HG03354 (cell line): ENCODE measurements at regions not wholly inside any gene's neighbourhood (a gene's known extent, or its start where the extent isn't known, plus 50 kb on each side); places are given as distances from the start of the nearest gene placed in this dataset.
"Not testable (repeated sequence)": the region's sequence is repeated elsewhere in the genome, so short reads cannot be mapped to it uniquely, and the experiment has no call there.

Experiments used
- ATAC-seq: cut with Tn5 transposase; IDR thresholded peaks from one replicate; pipeline ENCODE4 v1.9.1; 2021; ENCODE audit warnings: mild to moderate bottlenecking; ENCODE audit not compliant: unreplicated experiment, poor library complexity, severe bottlenecking

DNA sequence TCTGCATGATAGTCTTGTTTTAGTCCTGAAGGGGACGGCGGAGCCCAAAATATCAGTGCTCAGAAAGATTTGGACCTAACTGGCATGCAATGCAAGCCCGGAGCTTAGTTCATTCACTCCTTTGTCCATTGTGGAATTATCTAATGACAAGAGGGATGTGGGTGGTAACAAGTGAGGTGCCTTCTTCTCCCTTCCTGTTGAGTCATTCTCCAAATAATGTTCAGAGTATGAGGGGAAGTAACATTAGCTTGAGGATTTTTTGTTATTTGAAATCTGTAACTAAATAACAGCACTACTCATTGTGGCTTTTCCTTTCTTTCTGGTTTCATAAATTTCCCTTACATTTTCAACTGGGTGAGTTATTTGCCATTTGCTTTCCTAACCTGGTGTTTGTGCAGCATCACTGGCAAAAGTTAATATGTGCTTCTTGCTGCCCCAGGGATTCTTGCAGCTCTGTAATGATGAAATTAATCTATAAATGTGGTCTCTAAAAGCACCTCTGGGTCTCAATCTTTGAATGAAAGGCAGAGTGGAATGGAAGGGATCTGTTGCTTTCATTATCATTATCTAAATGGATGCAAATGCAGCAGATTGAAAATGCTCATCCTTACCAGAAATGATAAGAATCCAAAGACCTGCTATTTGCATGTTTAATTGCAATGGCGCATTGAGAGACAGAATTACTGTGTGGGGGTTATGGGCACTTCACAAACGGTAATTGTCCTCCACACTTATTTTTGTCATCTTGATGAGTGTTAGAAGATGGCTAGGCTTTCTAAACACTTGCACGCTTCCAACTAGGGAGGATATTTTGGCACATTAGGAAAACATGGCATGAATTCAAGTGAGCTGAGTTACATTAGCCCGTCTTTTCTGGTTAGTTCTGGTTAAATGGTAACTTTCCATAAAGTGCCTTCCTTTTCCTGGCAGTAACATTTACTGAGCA, 89.9 kb upstream of the MITF start:
- ATAC-seq: no peak

DNA sequence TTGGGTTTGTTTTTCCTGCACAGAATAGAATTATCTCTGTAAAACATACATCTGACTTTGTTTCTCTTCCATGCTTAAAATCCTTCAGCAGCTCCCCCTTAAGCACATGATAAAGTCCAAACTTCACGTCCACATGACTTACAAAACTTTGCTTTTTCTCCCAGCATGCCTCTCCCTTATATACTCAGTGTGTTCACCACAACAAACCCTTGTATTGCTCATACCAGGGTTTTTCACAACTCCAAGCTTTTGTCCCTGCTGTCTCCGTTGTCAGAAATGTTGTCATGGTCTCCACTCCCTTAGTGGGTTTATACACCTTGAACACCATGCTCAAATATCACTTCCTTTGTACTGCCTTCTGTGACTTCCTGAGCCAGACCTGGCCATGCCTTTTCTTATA, 91.1 kb upstream of the MITF start:
- no peak for ATAC-seq

DNA sequence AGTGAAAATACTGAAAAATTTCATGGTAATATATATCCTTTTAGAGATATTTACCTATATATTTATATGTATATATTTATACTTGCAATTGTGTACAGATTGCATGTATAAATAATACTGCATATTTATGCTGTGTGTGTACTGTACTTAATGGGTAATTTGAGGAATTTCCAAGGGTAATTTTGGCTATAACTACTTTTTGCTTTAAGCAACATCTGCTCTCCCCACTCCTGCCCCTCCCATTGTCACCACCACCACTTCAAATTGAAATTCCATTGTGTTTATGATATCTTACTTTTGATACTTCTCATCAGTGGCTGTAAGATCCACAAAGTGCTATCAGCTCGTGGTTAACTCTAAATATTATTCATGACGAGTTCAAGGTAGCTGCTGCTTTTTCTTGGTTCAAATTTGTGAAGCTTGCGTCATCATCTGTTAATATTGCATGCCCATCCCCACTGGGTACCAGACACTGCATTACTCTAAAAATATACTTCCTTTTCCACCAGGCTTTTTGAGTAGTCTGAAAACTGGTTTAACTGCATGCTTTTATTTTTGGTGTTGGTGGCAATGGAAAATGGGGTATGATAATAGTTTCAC, 91.7 kb upstream of the MITF start:
- ATAC-seq: no peak

DNA sequence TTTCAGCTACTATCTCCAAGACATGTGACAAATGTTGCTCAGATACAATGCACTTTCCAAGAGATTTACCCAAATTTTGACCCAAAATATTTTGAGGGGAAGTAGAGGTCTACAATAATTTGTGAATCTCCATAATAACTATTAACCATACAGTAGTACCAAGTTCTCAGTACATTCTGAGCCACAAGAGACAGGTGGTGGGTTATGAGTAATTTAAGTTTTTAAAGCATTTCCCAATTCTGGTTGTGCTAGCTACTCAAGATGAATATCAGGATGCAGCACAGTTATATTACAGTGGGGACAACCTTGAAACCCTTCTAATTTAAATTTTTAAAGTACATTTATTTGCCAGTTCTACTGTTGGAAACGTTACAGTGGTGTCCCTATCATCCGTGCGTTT, 92.2 kb upstream of the MITF start:
- no peak for ATAC-seq

DNA sequence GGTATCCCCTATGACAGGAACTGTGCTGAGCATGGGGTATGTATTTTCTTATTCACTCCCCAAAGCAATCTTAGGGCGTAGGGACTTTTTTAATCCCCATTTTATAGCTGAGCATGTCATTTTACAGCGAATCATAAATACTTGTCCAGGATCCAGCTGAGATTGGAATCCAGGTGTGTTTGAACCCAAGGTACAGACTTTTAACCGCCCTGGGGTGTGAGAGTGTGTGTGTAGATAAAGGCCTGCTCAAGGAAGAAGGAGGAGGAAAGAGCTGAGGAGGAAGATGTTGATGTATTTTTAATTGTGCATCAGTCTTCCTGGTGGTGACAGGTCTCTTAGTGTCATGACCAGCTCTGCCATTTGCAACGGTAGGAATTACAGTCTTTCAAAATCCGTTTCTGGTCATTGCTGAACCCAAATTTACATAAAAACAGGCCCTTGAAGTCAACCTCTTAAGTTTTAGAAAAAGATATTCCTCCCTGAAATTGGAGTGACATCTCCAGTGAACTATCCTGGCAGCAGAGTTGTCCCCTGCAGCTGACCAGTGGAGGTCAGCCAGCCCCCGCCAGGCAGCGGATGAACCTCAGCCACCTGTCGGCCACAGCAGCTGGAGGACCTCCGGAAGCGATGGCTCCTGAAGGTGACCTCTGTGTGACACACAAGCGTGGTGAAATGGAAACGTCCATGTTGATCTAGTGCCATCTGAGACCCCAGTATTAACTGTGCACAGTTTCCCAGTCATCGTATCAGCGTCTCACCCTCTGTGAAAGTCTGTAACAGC, 92.8 kb upstream of the MITF start:
- ATAC-seq: no peak

DNA sequence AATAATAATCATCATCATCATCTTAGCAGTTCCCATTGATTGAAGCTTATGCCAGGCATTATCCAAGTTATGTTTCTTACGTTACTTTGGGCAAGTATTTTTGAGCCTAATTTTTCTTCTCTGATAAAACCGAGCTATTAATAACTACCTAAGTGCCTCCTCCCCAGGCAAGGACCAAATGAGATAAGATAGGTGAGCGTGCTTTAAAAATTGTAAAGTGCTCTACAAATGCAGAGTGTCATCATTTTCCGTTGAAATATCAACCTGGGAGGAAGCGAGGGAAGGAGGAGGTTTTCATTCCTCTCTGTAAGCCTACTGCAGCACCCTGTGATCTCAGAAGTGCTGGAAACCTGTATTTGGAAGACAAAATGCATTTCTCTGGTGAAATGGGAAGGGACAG, 96.7 kb upstream of the MITF start:
- ATAC-seq: no peak

DNA sequence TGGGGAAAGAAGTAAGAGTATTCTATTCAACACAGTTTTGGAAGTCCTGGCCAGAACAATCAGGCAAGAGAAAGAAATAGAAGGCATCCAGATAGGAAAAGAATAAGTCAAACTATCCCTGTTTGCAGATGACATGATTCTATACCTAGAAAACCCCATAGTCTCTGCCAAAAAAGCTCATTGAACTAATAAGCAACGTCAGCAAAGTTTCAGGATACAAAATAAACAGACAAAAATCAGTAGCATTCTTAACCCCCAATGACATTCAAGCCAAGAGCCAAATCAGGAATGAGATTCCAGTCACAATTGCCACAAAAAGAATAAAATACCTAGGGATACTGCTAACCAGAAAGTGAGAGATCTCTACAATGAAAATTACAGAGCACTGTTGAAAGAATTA, 99.4 kb upstream of the MITF start:
- ATAC-seq: no peak

DNA sequence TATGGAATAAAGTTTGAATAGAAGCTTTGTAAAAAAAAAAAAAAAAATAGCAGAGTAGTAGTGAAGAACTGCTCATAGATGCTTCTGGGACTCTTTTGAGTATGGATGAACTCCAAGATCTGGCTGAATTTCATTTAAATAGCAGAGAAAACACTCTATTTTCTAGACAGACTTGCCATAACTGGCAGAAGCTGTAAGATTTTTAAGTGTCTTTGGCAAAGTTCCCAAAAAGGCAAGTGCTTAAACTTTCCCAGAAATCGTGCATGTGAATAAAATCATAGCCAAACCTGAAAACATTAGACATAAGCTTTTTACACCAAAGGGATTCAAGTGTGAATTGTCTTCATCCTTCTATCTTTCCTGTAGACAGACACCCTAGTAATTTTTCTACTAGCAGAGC, 110.3 kb upstream of the MITF start:
- ATAC-seq: no peak

DNA sequence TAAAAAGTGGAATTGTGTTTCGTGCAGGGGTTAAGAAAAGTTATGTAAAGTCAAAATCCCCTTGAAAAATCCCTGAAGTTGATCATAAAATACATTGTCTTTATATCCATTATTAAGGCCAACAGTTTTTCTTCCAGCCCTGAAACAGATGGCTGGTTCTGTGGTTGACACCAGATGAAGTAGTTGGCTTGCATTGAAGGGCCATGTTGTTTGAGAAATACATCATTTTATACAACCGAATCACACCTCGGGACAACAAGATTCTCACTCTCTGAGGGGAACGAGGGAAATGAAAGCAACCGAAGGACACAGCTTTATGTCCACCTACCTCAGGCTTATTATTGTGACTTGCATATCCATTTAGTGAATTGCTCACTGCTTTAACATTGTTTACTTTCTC, 126.0 kb upstream of the MITF start:
- ATAC-seq: no peak

DNA sequence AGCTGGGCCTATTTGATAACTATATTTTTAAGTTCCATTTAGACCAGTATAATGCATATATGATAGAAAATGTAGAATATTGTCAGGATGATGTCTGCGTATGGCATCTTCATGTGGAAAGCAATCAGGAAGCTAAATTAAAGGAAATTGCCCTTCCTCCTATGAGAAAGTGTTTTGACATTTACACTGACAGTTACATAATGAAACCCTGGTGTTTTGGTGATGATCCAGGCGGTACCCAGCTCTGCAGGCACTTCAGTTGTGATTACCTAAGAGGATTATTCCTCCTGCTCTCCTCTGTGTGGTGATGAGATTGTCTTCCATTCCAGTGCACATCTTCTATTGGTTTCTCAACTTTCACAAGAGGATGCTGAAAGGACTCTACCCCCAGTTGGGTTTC, 126.5 kb upstream of the MITF start:
- no peak for ATAC-seq

DNA sequence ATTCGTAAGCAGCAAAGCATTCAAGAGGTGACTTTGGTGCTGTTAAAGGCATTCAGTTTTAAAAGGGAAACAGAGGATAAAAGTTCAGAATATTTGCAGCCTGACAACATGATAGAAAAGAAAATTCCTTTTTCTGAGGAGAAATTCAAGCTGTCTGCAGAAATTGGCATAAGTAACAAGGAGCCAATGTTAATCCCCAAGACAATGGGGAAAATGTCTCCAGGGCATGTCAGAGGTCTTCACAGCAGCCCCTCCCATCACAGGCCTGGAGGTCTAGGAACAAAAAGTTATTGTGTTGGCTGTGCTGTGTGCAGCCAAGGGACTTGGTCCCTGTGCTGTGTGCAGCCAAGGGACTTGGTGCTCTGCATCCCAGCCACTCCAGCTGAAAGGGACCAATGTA, 129.7 kb upstream of the MITF start:
- ATAC-seq: not testable (repeated sequence)

DNA sequence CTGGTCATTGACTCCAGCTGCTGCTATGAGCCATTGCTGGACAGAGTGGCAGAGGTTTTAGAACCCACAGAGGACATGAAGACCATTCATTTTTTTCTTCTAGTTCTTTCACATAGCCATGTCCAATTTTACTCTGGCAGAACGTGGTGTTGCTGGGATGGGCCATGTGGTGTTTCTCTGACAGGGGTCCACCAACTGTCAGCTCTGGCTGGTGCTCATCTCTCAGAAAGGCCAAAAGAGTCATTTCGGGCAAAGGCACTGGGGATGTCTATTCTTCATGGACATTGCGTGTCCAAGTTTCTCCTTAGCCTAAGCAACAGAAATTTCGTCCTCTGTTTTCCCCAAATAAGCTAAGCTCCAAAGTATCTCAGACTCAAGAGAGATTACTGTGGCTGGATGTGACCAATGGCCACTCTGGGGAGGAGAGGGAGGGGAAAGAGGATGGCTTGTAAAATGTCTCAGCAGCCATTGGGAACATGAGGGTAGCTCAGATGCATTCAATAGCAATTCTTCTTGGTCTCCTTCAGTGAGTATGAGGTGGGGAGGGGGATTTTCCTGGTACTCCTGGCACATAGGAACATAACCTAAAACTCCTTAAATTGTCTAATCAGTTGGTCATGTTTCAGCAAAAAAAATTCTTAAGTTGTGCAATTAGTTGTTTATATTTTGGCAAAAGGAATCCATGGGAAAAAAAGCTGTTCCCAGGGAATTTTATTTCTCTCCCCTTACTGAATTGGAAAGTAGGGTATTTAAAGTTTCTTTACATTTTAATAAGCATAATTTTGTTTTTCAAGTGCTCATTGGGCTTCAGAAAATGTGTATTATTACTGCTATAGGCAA, 131.6 kb upstream of the MITF start:
- no peak for ATAC-seq

DNA sequence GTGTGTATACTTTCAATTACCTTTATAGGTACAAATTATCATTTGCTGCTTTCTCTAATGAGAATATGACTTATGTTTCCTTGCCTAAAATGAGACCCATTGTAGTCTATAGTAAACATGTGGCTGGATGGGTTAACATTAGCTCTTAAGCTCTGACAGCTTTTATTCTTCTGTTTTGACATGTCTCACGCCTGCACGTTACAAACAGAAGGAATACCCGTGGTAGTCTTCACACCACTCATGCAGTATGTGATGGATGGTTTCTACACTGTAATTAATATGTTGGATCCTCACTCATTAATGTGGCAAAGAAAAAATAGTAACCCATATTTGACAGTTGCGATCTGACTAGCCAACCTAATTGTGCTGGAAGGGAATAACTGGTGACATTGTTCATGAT, 133.4 kb upstream of the MITF start:
- no peak for ATAC-seq

DNA sequence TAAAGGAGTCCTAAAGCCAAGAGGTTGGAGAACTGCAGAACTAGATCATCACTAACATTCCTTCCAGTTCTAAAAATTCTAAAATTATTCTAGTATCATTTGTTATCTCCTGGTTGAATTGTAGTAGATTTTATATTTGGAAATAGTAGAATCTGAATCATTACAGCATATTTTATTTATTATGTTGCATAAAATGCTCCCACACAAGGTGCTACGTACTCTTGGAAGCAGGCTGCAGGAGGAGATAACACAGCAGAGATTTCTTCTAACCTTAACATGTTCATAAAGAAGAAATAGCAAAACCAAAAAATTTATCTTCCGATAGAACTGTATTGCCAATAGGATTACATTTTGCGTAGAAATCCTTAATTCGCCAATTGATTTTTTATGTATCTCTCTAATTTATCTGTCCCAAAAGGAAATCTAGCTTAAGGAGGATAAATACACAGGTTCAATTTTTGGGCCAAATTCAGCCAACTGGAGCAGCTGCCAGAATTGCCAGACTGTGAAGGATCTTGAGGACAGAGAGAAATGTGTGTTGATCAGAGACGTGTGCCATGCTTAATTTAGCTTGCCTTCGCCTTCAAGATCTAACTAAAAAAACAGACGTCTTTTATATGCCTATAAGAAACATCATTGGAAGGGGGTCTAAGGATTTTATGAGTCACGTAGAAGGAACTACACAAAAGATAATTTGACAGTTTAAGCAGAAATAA, 134.4 kb upstream of the MITF start:
- no peak for ATAC-seq

DNA sequence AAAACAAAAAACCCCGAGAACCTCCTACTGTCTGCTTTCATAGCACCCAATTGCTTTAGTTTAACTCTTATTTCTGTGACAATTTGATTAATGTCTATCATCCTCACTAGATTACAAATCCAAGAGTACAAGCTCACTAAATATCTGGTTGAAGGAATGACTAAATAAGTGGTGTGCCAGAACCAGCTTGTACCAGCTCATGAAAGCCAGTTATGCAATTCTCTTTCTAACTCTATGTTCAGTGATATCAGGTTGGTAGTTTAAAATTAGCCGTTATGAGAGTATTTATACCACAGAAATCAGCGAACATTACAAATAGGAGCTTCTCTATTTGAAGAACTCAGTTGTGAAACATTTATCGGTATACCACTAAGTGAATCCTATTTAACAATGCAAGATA, 137.2 kb upstream of the MITF start:
- no peak for ATAC-seq

DNA sequence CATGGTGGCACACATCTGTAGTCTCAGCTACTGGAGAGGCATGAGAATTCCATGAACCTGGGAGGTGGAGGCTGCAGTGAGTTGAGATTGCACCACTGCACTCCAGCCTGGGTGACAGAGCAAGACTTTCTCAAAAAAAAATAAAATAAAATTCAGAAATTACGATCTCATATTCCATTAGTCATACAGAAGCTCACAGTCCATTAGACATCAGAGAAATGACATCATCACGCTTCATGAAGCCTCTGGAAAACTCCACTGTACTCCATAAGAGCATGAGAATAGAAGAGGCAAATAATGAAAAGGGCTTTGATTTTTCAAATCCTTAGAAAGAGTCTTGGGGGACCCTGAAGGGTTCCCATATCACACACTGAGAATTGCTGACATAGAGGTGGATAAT, 145.0 kb upstream of the MITF start:
- ATAC-seq: no peak

DNA sequence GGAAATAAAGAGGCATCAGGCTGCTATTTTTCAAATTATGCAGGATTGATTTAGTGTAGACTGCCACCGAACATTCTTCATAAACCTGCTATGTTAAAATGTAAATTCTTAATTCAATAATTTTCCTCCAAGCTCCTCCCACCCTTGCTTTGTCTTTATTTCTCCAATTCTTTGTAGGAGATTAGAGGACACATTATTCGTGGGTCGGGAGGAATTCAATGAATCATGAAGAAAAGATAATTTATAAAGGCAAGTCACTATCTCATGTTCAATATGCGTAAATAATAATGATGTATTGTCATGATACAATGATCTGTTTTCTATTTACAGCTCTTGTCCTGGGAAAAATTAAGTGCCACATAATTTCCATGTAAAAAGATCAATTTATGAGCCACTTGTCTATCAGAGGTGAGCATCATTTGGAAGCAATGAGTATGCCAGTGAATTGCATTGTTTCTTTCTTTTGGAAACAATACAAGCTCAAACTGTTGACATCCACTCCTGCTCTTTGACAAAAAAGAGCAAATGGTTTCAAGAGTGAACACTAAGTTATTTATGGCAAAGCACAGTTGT, 148.0 kb upstream of the MITF start:
- no peak for ATAC-seq

DNA sequence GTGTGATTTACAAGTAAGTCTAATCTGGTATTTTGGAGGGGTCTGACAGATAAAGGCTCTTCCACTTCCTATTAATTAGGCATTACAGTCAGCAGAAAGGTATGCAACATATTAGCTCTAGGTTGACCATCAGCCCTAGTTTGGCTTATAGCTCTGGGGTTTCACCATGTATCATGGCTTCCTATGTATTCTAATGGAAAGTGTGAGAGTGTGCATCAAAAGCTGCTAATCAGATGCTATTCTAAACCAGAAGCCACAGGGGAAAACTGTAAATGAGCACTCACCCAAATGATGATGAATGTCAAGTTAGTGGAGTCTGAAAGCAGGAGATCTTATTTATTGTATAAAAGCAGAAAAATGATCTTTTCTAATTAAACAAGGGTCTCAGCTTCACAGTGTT, 149.2 kb upstream of the MITF start:
- ATAC-seq: no peak

DNA sequence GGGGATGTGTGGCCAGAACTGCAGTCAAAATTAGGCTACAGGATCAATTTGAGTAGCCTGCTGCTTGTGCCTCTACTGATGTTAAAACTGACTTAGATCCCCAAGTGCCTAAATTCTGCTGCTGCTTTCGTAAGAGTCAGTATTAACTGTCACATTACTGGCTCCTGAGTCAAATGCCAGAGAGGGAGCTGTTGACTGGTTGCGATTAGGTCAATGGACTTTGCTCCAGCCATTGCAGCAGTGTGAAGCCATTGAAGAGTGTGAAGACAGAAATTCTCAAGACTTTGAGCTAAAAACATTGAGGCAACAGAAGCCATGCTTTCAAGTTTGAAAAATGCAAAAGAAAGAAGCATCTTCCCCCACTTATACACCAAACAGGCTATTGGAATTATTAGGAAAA, 151.1 kb upstream of the MITF start:
- ATAC-seq: no peak
